ENCODE measurements at regions not wholly inside any gene's neighbourhood (a gene's known extent, or its start where the extent isn't known, plus 50 kb on each side); places are given as distances from the start of the nearest gene placed in this dataset.

GRCh38 chr12:124679047-124679446, 111.6 kb upstream of the NCOR2 start:
- no peaks in the 10 kb centered on the region for H3K9me3 ChIP-seq (ENCODE audit: control insufficient read depth, insufficient read depth, low read length)
- dilution Hi-C loops (cut with HindIII; ENCODE audit: low sequenced_read_pairs, unreplicated experiment): no loop called here
- no peaks in the 10 kb centered on the region for H3K27me3 ChIP-seq (ENCODE audit: control insufficient read depth, insufficient read depth, low read length)
- H2BK5ac ChIP-seq (ENCODE audit: low read depth, low read length, poor library complexity, severe bottlenecking): no peak overlapping the region
- peak overlapping the region; percentile 15 for H2AK9ac ChIP-seq (replicated peaks; ENCODE audit: low read depth, low read length, poor library complexity)
- no peak overlapping the region for H4K91ac ChIP-seq (ENCODE audit: insufficient read depth, low read depth, low read length)
- no peak overlapping the region for H3K4me3 ChIP-seq (ENCODE audit: insufficient read depth, low read depth, low read length)
- H2BK20ac ChIP-seq (ENCODE audit: low read depth, low read length): no peak overlapping the region; the same call in 1 of the 2 replicates
- no peak overlapping the region for H4K8ac ChIP-seq (ENCODE audit: low read depth in 2 of 2, low read length in 2 of 2)
- H3K4ac ChIP-seq (ENCODE audit: low read depth, low read length): peak overlapping the region; percentile 5
- peaks cover 28% of the 10 kb centered on the region for H3K4me1 ChIP-seq (ENCODE audit: control insufficient read depth, insufficient read depth, low read length)
- no peaks in the 10 kb centered on the region for H4K20me1 ChIP-seq (ENCODE audit: insufficient read depth, low read length)
- H3K36me3 ChIP-seq (ENCODE audit: control insufficient read depth, insufficient read depth, low read length): no peaks in the 10 kb centered on the region
- TF ChIP-seq SMC3 (IDR thresholded peaks at IDR 0.05; ENCODE audit: low read depth, low read length): no peak
- no peak for TF ChIP-seq MXI1 (IDR thresholded peaks at IDR 0.05; ENCODE audit: borderline replicate concordance, low read depth, low read length)
- TF ChIP-seq FOS (IDR thresholded peaks at IDR 0.05; ENCODE audit: low read depth, low read length): no peak
- TF ChIP-seq POLR2A (IDR thresholded peaks at IDR 0.05; ENCODE audit: low read depth, low read length): no peak
- no peak for TF ChIP-seq MAFK (IDR thresholded peaks at IDR 0.05; ENCODE audit: low read depth, low read length)
- no peak for TF ChIP-seq RFX5 (IDR thresholded peaks at IDR 0.05; ENCODE audit: low read depth, low read length)
- TF ChIP-seq NFE2L2 (IDR thresholded peaks at IDR 0.05; ENCODE audit: low read depth, low read length): no peak
- in situ Hi-C loops (cut with MboI; ENCODE audit: low sequenced_read_pairs): no loop called here
- ATAC-seq (ENCODE audit: low read depth) (no peak), DNase-seq (no peak)
- CTCF ChIA-PET: no interaction called here
- no peak overlapping the region for H3K9ac ChIP-seq (ENCODE audit: low read depth, low read length)
- POLR2A ChIA-PET (ENCODE audit: unreplicated experiment): no interaction called here
- peak overlapping the region; percentile 10; the same call in 1 of the 2 replicates for H3K23ac ChIP-seq (ENCODE audit: low read depth, low read length)
- H3K27ac ChIP-seq (ENCODE audit: insufficient read depth, low read length): no peak overlapping the region
- no peak overlapping the region for H3K18ac ChIP-seq (ENCODE audit: low read depth, low read length)
- no peak overlapping the region for H3K4me2 ChIP-seq (ENCODE audit: low read depth, low read length)
- 95% methylated on average over 4 of the region's 4 CpGs; no CpG with 5 or more reads in 1 of the 2 experiments for WGBS, 2 experiments (ENCODE audit: extremely low coverage in 2 of 2, insufficient read length in 1 of 2)
- peaks cover 0 to 4% of the 10 kb centered on the region in 2 experiments; a peak in 1 of 4 replicates for H3K79me1 ChIP-seq (ENCODE audit: low read depth in 1 of 2, low read length in 2 of 2)
- intact Hi-C loops (cut with micrococcal nuclease): no loop called here
- H3K56ac ChIP-seq (ENCODE audit: extremely low read depth, insufficient read depth, low read length): no peak overlapping the region
- no TSS peak for BruUV-seq (replicated peaks)
- H2AFZ ChIP-seq (replicated peaks; ENCODE audit: low read length, poor library complexity): no peak overlapping the region
- no peak overlapping the region; the same call in 2 of the 3 replicates for H2BK15ac ChIP-seq (ENCODE audit: low read depth, low read length)
- H2AK5ac ChIP-seq (ENCODE audit: low read depth, low read length): no peak overlapping the region
- peak overlapping the region; percentile 41; the same call in 1 of the 2 replicates for H2BK120ac ChIP-seq (ENCODE audit: low read depth, low read length)
- H4K5ac ChIP-seq (ENCODE audit: low read depth, low read length): no peak overlapping the region
- H3K14ac ChIP-seq (replicated peaks; ENCODE audit: low read depth, low read length): no peak overlapping the region
- H3K9me1 ChIP-seq (ENCODE audit: insufficient read depth, low read length): peaks cover 10% of the 10 kb centered on the region

Data from IMR-90 (cell line).